ENCODE measurements at regions not wholly inside any gene's neighbourhood (a gene's known extent, or its start where the extent isn't known, plus 50 kb on each side); places are given as distances from the start of the nearest gene placed in this dataset.

- peaks cover 30% of the 10 kb centered on the region for H3K4me1 Mint-ChIP-seq (ENCODE audit: low read depth)
- H3K9me3 Mint-ChIP-seq (ENCODE audit: low read depth) = no peaks in the 10 kb centered on the region
- H3K4me3 Mint-ChIP-seq (ENCODE audit: unreplicated experiment) = no peak overlapping the region
- H3K36me3 Mint-ChIP-seq (ENCODE audit: low read depth) = no peaks in the 10 kb centered on the region
- H3K27me3 Mint-ChIP-seq (ENCODE audit: low read depth) = no peaks in the 10 kb centered on the region
- H3K27ac Mint-ChIP-seq (ENCODE audit: unreplicated experiment) = no peak overlapping the region
- no peak for DNase-seq (ENCODE audit: low spot score)
- no peak for TF ChIP-seq CTCF (IDR thresholded peaks at IDR 0.05)
Measured at GRCh38 chr4:156193800-156194199, 240.1 kb upstream of the CTSO start.

DNA sequence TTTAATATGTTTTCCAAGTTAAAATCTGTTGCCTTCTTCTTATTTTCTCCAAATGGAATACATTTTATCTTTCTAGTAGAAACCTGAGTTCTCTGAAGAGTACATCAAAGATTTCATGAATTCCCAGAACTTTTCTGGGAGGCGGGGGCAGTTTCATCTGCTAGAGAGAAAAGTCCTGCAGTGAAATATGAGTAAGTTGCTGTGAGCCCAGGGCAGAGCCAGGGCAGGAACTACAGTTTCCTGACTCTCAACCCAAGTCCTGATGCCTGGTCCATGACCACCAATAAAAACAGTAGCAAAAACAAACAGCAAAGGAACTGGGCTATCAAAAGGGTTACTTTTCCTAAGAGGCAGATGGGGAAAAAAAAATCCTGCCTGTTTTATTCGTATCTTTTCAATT, 239.4 kb upstream of the CTSO start:
- no peak overlapping the region for H3K4me3 Mint-ChIP-seq (ENCODE audit: unreplicated experiment)
- H3K27me3 Mint-ChIP-seq (ENCODE audit: low read depth) = no peaks in the 10 kb centered on the region
- TF ChIP-seq CTCF (IDR thresholded peaks at IDR 0.05) = no peak
- H3K27ac Mint-ChIP-seq (ENCODE audit: unreplicated experiment) = no peak overlapping the region
- H3K9me3 Mint-ChIP-seq (ENCODE audit: low read depth) = no peaks in the 10 kb centered on the region
- H3K36me3 Mint-ChIP-seq (ENCODE audit: low read depth) = no peaks in the 10 kb centered on the region
- peaks cover 30% of the 10 kb centered on the region for H3K4me1 Mint-ChIP-seq (ENCODE audit: low read depth)
- DNase-seq (ENCODE audit: low spot score) = no peak

DNA sequence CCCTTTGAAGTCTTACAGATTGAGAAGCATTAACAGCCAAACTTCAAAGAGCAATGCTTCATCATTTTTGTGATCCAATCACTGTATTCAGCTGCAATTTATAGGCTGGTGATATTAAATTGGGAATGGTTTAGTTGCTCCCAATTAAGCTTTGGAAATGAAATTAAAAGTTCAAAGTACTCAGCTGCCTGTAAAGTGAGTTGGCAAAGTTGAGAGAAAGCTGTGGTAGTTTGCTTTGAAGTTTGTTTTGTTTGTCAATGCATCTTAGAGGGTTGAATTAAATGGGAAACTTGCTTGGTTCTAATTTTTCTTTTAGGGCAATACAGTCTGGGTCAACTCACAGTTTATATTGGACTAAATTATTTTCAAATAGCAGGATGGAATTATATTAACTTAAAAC, 238.4 kb upstream of the CTSO start:
- Mint-ChIP-seq H3K27ac (ENCODE audit: unreplicated experiment) (no peak overlapping the region), H3K9me3 (ENCODE audit: low read depth) (no peaks in the 10 kb centered on the region), H3K36me3 (ENCODE audit: low read depth) (no peaks in the 10 kb centered on the region), H3K27me3 (ENCODE audit: low read depth) (no peaks in the 10 kb centered on the region), H3K4me3 (ENCODE audit: unreplicated experiment) (no peak overlapping the region), H3K4me1 (ENCODE audit: low read depth) (peaks cover 30% of the 10 kb centered on the region)
- TF ChIP-seq CTCF (IDR thresholded peaks at IDR 0.05) = no peak
- no peak for DNase-seq (ENCODE audit: low spot score)

DNA sequence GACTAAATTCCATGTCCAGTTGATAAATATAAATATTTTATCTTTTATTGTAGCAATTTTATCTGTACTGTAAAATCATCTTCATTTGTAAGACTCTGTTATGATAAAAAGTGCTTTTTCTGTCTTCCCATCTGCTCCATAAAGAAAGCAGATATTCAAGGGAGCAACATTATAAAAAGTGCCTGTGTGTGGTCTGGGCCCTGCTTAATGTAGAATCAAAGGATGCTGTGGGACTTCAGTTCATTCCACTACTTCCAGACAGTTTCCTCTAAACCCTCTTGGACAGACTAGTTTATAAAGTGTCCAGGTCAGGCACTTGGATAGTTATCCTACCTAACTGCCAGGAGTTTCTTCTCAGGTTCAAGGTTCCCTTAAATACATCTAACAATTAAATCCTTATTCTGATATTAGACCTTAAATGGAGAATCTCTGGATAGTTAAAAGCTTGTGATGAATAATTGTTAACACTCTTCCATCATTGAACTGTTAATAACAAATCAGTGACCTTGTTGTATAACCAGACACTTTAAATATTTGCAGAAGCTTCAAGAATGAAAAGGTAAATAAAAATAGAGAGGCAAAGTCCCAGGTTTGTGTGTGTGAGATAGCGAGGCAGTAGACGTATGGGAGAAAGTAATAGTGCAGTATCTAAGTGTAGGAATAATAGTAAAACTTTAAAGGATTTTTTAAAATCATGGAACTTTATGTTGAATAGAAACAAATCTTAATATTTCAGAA, 237.5 kb upstream of the CTSO start:
- H3K36me3 Mint-ChIP-seq (ENCODE audit: low read depth) = no peaks in the 10 kb centered on the region

DNA sequence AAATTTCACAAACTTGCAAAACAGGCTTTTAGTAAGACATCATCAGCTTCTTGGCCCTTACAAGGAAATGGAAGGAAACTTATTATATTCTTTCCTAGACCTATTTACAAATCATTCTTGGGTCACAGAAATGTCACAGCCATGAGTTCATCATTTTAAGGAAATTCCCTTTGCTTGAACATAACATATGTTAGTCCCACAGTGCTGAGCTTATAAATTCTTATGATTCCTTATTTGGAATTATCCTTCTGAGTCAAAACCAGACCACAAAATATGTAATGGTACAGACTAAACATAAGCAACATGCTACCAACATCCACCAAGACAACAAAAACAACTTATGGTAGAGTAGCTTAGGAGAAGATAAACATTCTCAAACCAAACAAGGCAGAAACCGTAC, 236.9 kb upstream of the CTSO start:
- Mint-ChIP-seq H3K27me3 (ENCODE audit: low read depth) (no peaks in the 10 kb centered on the region), H3K36me3 (ENCODE audit: low read depth) (no peaks in the 10 kb centered on the region), H3K9me3 (ENCODE audit: low read depth) (no peaks in the 10 kb centered on the region), H3K4me3 (ENCODE audit: unreplicated experiment) (no peak overlapping the region), H3K27ac (ENCODE audit: unreplicated experiment) (no peak overlapping the region), H3K4me1 (ENCODE audit: low read depth) (peaks cover 30% of the 10 kb centered on the region)
- DNase-seq (ENCODE audit: low spot score) = no peak
- no peak for TF ChIP-seq CTCF (IDR thresholded peaks at IDR 0.05)

More for the DNA sequence above, 237.5 kb upstream of the CTSO start:
- Mint-ChIP-seq H3K27me3 (ENCODE audit: low read depth) (no peaks in the 10 kb centered on the region), H3K27ac (ENCODE audit: unreplicated experiment) (no peak overlapping the region), H3K4me1 (ENCODE audit: low read depth) (peaks cover 30% of the 10 kb centered on the region), H3K4me3 (ENCODE audit: unreplicated experiment) (no peak overlapping the region), H3K9me3 (ENCODE audit: low read depth) (no peaks in the 10 kb centered on the region)
- no peak for DNase-seq (ENCODE audit: low spot score)
- TF ChIP-seq CTCF (IDR thresholded peaks at IDR 0.05) = no peak
